ENCODE measurements at regions not wholly inside any gene's neighbourhood (a gene's known extent, or its start where the extent isn't known, plus 50 kb on each side); places are given as distances from the start of the nearest gene placed in this dataset.

- DNase-seq (ENCODE audit: low read depth) = no peak
These were observed 152.3 kb downstream of the PAX3 start for GRCh38 chr2:222146488-222146887.

GRCh38 chr2:222142027-222142426, 156.8 kb downstream of the PAX3 start:
- DNase-seq (ENCODE audit: low read depth) = peak; percentile 90

- no peak for DNase-seq (ENCODE audit: low read depth)
These were observed 162.6 kb downstream of the PAX3 start for GRCh38 chr2:222136106-222136630.

DNA sequence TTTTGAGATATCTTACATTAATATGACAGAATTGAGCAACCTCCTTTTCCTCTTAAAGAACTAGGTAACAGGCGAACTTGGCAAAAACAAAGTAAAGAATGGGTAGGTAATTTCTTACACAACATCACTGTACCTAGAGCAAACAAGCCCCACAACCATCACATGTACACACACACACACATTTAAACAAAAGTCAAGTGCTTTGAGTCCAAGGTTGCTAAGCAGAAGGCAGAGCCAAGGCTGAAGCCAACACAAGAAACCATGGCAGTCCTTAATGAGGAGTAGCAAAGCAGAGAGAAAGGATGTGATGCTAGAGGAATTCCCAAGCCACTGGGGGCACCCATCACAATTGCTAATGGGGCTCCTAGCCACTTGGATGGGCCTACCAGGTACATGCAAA, 164.1 kb downstream of the PAX3 start:
- DNase-seq (ENCODE audit: low read depth) = no peak

DNA sequence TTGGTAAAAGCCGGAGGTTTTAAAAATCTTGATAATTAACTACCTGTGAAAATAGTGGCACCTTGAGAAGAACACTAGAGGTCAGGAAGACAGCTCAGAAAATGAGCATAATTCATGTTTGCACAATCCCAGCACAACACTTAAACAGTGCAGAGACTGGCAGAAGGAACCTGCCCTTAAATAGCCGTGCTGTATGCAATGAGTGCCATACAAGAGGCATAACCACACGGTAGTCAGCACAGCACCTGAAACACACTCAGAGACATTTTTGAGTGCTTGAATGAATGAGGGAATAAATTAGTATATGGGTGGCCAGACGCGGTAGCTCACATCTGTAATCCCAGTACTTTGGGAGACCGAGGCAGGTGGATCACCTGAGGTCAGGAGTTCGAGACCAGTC, 164.9 kb downstream of the PAX3 start:
- no peak for DNase-seq (ENCODE audit: low read depth)

DNA sequence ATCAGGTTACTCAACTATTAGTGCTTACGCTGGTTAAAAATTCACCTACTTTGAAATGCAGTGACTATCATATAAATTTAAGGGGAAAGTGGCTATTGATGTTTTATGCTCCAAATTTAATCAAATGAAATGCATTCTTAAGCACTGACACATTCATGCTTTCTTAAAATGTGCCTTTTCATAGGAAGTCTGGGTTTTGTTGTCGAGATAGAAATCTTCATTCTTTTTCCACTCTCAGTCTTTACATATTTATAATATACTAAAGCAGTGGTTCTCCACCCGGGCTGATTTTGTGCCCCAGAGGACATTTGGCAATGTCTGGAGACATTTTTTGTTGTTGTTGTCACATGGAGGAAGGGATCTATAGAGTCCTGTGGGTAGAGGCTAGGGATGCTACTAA, 167.9 kb downstream of the PAX3 start:
- DNase-seq (ENCODE audit: low read depth) = no peak

DNA sequence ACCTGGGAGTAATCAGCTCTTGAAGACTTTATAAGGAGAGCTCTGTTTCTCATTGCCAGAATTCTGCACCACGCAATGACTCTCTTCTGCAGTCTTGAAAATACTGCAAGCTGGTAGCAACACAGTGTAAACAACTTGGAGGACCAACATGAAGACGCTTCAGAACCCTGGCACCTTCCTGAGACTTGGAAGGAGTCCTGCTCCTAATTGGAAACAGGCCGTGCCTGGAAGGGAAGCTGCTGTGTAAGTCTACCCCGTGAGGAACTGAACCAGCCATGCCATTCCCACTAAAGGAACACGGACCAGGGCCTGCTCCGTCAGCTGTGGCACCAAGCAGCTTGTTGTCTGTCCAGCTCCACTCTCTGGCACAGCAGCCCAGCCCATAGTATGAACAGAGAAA, 171.1 kb downstream of the PAX3 start:
- DNase-seq (ENCODE audit: low read depth) = no peak

DNA sequence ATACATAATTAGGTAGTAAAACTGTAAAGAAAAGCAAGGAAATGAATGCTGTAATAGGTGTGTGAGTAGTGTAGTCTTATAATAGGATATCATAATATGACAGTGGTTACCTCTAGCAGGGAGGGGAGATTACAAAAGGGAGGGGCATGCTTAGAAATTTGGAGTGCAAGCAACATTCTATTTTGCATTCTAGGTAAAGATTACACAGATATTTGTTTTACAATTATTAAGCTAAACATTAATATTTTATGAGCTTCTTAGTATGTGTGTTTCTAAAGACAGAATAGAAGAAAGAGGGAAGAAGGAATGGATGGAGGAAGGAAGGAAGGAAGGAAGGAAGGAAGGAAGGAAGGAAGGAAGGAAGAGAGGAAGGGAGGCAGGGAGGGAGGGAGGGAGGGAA, 177.9 kb downstream of the PAX3 start:
- no peak for DNase-seq (ENCODE audit: low read depth)

DNA sequence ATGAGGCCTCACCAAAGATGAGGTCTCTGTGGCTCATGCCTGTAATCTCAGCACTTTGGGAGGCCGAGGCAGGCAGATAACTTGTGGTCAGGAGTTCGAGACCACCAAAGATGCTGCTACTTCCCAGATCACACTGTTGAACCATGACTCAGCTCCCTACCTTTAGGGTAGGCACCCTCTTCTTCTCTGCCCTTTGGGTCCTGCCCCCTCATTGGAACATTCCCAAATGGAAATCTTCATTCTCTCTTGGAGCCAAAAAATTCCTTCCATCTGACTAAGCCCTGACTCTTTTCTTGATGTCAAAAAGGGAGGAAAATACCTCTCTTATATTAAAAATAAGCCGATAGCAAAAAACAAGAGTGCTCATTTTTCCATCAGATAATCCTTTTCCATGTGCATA, 183.5 kb downstream of the PAX3 start:
- DNase-seq (ENCODE audit: low read depth) = peak; percentile 54

DNA sequence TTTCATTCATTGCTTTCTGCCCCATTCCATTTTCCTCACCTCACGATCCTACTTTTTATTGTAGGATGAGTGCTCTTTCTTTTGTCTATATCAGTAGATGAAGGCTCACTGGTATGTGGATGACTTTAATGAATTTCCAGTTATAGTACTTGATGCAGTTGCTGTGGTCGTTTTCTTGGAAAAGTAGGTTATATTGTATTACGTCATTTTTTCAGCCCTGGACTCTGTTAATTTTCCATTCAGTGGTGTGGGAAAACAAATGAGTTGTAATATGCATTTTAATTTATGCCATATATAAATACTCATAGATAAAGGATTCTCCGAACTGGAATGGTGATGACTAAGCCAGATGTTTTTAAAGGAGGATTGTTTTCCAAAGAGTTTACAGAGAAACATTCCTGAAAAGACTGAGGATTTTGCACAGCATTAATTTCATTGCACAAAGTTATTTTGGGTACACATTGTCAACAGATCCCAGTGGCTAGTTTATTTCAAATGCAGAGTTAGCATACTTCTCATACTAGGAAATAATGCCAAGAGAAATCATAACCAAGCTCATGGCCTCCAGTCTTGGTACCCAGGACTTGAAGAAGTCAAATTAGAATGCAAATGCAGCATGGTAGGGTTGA, 189.7 kb downstream of the PAX3 start:
- no peak for DNase-seq (ENCODE audit: low read depth)

DNA sequence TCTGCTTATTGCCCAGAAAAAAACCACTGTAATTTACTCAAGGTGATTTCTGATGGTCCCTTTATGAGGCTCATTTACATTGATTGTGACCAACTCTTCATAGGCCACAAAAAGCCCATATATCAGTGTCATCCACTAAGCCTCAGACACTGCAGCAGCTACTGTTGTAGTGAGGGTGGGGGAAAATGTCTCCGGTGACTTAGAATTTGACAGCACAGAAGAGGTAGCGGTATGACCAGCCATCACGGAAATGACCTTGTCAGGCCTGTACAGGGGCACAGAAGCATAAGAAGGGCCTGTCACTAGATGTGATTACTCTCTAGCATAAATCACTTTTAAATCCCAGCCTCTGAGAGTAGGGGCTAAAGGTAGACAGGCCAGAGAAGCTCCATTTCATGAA, 190.3 kb downstream of the PAX3 start:
- DNase-seq (ENCODE audit: low read depth) = no peak

DNA sequence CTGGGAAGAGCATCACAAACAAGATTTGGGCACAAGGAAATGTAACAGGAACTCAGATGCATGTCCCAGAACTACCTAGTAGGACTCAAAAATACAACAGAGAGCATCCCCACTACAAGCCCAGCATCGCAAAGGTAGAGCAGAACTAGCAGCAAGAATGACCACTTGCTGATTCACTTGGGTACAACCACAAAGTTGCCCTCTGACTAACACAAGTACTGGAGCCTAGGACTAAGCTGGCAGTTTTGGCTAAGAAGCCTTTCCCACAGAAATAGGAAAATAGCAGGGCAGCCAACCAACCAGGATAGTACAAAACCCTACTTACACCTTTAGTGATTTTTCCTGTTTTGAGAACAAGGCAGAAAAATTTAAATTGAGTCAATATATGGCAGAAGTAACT, 193.8 kb downstream of the PAX3 start:
- DNase-seq (ENCODE audit: low read depth) = peak; percentile 80

DNA sequence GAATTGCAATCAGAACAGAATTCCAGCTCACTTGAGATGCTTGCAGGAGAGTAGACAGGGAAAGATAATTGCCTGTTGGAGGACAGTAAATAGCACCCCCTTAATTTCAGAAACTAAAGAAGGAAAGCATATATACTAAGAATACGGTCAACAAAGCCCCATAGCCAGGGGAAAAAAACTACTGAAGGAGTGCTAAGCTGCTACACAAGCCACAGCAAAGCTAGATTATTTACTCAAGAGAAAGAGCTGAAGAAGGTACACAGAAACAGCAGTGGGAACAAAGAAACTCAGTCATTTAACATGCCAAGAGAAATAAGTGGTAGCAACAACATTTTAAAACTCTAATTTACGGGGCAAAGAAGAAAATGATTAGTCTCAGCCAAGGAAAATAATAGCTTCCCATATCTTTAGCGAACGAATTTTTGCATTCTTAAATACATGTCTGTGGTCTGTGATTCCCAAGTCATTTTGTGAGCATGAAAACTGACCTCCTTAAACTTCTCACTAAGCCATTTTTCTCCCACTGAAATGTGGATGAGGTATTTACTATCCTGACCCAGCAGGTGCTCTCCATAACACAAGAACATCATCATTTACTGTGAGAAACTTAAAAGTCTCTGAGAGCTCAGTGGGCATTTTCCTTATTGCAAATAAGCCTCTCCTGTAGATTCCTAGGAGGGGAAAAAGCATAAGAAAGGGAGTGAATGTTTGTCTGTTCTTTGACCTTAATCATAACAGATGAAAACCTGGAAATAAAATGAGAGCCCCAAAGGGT, 196.0 kb downstream of the PAX3 start:
- peak; percentile 5 for DNase-seq (ENCODE audit: low read depth)

GRCh38 chr2:222100704-222101699, 197.8 kb downstream of the PAX3 start:
- peak; percentile 34 for DNase-seq (ENCODE audit: low read depth)

DNA sequence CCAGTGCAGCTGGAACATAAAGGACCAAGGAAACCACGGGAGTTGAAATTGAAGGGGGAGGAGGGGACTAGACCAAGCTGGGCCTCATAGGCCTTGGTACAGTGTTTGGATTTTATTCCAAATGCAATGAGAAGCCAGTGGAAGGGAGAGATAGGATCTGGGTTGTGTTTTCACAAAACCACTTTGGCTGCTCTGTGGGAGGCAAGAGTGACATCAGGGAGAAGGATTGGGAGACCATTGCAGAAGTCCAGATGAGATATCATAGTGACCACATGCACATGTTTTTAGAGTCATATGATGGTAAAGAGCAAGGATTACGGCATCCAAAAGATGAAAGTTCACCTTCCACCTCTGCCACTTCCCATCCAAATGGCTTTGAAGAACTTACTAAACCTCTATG, 210.2 kb downstream of the PAX3 start:
- DNase-seq (ENCODE audit: low read depth) = peak; percentile 70

DNA sequence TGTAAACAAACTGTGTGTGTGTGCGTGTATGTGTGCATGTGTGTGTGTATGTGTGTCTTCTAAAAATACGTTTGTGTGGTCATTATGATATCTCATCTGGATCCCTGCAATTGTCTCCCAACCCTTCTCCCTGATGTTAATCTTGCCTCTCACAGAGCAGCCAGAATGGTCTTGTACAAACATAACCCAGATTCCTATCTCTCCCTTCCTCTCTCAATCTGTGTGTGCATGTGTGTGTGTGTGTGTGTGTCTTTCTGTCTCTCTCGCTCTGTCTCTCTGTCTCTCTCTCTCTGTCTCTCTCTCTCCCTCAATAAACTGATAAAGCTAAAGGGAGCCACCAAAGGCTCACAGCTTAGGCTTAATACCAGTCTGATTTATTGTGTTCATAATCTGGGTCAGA, 210.8 kb downstream of the PAX3 start:
- DNase-seq (ENCODE audit: low read depth) = peak; percentile 7

DNA sequence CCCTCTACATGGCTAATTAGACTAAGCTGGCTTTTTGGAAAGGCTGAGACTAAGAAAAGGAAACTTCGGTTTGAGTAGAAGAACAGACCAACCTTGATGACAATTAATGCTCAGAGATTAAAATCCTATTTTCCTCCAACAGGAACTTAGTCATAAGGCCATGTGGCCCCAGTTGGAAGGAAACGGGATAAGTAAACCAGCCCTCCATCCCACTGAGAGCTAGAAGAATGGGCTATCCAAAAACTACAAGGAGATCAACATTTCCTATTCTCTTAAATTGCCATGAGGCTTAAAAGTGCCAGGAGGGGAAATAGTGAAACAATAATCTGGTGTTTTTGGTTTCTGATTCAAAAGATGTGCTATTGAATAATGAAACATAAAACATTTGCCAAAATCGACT, 216.6 kb downstream of the PAX3 start:
- DNase-seq (ENCODE audit: low read depth) = no peak

GRCh38 chr2:222080141-222080540, 218.7 kb downstream of the PAX3 start:
- DNase-seq (ENCODE audit: low read depth) = no peak

- peak; percentile 87 for DNase-seq (ENCODE audit: low read depth)
These were observed 221.7 kb downstream of the PAX3 start for GRCh38 chr2:222076973-222077690.

DNA sequence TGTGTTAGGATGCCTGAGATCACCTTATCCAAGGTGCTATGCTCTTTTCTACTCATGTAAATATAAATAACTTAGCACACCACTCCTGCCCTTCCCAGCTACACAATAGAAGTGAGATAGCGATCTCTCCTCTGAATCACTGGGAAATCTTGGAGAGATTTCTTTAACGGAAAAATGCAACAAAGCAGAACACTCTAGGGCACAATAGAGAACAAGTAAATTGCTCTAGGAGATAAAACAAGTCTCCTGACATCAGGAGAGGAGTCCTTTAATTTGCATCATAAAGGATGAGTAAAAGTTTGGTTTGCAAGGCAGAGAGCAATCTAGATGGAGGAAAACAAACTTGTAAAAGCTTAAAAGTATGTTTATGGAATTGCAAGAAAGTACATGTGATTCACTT, 224.1 kb downstream of the PAX3 start:
- peak; percentile 71 for DNase-seq (ENCODE audit: low read depth)

GRCh38 chr2:222071911-222072310, 226.9 kb downstream of the PAX3 start:
- no peak for DNase-seq (ENCODE audit: low read depth)

- DNase-seq (ENCODE audit: low read depth) = no peak
These were observed 234.5 kb downstream of the PAX3 start for GRCh38 chr2:222064286-222064685.
